ENCODE measurements at regions not wholly inside any gene's neighbourhood (a gene's known extent, or its start where the extent isn't known, plus 50 kb on each side); places are given as distances from the start of the nearest gene placed in this dataset.
"Not testable (repeated sequence)": the region's sequence is repeated elsewhere in the genome, so short reads cannot be mapped to it uniquely, and the experiment has no call there.

- no peak for DNase-seq (ENCODE audit: low read depth in 4 of 4, low spot score in 1 of 4)
Measured at GRCh38 chr3:14252321-14253021, 73.9 kb downstream of the LSM3 start.

GRCh38 chr3:14253022-14253706 is 74.5 kb downstream of the LSM3 start:
- no peak for DNase-seq (ENCODE audit: low read depth in 4 of 4, low spot score in 1 of 4)

- DNase-seq (ENCODE audit: low read depth in 4 of 4, low spot score in 1 of 4) = no peak
Measured at GRCh38 chr3:14253707-14254382, 75.2 kb downstream of the LSM3 start.

GRCh38 chr3:14254812-14255702 is 76.4 kb downstream of the LSM3 start:
- no peak for DNase-seq (ENCODE audit: low read depth in 4 of 4, low spot score in 1 of 4)

- no peak for DNase-seq (ENCODE audit: low read depth in 4 of 4, low spot score in 1 of 4)
Measured at GRCh38 chr3:14256046-14256445, 77.4 kb downstream of the LSM3 start.

GRCh38 chr3:14256561-14257342 is 78.1 kb downstream of the LSM3 start:
- no peak for DNase-seq (ENCODE audit: low read depth in 4 of 4, low spot score in 1 of 4)

- DNase-seq (ENCODE audit: low read depth in 4 of 4, low spot score in 1 of 4) = no peak
Measured at GRCh38 chr3:14258906-14259904, 80.6 kb downstream of the LSM3 start.

GRCh38 chr3:14260463-14260862 is 81.8 kb downstream of the LSM3 start:
- DNase-seq (ENCODE audit: low read depth in 4 of 4, low spot score in 1 of 4) = no peak

GRCh38 chr3:14261229-14261628 is 82.6 kb downstream of the LSM3 start:
- DNase-seq (ENCODE audit: low read depth in 4 of 4, low spot score in 1 of 4) = peak; percentile 62 to 83 (median 72)

- no peak for DNase-seq (ENCODE audit: low read depth in 4 of 4, low spot score in 1 of 4)
Measured at GRCh38 chr3:14262212-14262611, 83.6 kb downstream of the LSM3 start.

GRCh38 chr3:14262867-14263266 is 84.2 kb downstream of the LSM3 start:
- DNase-seq (ENCODE audit: low read depth in 4 of 4, low spot score in 1 of 4) = no peak

- DNase-seq (ENCODE audit: low read depth in 4 of 4, low spot score in 1 of 4) = no peak
Measured at GRCh38 chr3:14263317-14264005, 84.8 kb downstream of the LSM3 start.

GRCh38 chr3:14265246-14265962 is 86.8 kb downstream of the LSM3 start:
- no peak for DNase-seq (ENCODE audit: low read depth in 4 of 4, low spot score in 1 of 4)

- DNase-seq (ENCODE audit: low read depth in 4 of 4, low spot score in 1 of 4) = no peak
Measured at GRCh38 chr3:14266361-14266760, 87.7 kb downstream of the LSM3 start.

GRCh38 chr3:14267976-14268375 is 89.4 kb downstream of the LSM3 start:
- no peak for DNase-seq (ENCODE audit: low read depth in 4 of 4, low spot score in 1 of 4)

- no peak for DNase-seq (ENCODE audit: low read depth in 4 of 4, low spot score in 1 of 4)
Measured at GRCh38 chr3:14268897-14269296, 90.3 kb downstream of the LSM3 start.

GRCh38 chr3:14272041-14272958 is 93.7 kb downstream of the LSM3 start:
- not testable (repeated sequence) for DNase-seq (ENCODE audit: low read depth in 4 of 4, low spot score in 1 of 4)

Data from stimulated activated CD4-positive, alpha-beta T cell treated with anti-CD3 and anti-CD28 coated beads, Interleukin-1b, Interleukin-23, amount 100 ng/mL, for 24 hours (primary cell).